HG02610 (cell line): ENCODE measurements at regions not wholly inside any gene's neighbourhood (a gene's known extent, or its start where the extent isn't known, plus 50 kb on each side); places are given as distances from the start of the nearest gene placed in this dataset.

Source experiments
- ATAC-seq: cut with Tn5 transposase; IDR thresholded peaks from one replicate; pipeline ENCODE4 v1.9.1; 2021; ENCODE audit warnings: mild to moderate bottlenecking, moderate library complexity; ENCODE audit not compliant: unreplicated experiment

GRCh38 chr9:119789987-119790386 is 420.8 kb upstream of the BRINP1 start:
- ATAC-seq = no peak

- no peak for ATAC-seq
These were observed 419.7 kb upstream of the BRINP1 start for GRCh38 chr9:119788921-119789320.

GRCh38 chr9:119781886-119782285 is 412.7 kb upstream of the BRINP1 start:
- no peak for ATAC-seq

- no peak for ATAC-seq
These were observed 406.2 kb upstream of the BRINP1 start for GRCh38 chr9:119775410-119775809.

- no peak for ATAC-seq
These were observed 404.6 kb upstream of the BRINP1 start for GRCh38 chr9:119773823-119774222.

- ATAC-seq = no peak
These were observed 402.1 kb upstream of the BRINP1 start for GRCh38 chr9:119771341-119771740.

GRCh38 chr9:119768266-119768665 is 399.0 kb upstream of the BRINP1 start:
- no peak for ATAC-seq

- no peak for ATAC-seq
These were observed 396.5 kb upstream of the BRINP1 start for GRCh38 chr9:119765632-119766175.

GRCh38 chr9:119763260-119763659 is 394.0 kb upstream of the BRINP1 start:
- no peak for ATAC-seq

GRCh38 chr9:119761812-119762211 is 392.6 kb upstream of the BRINP1 start:
- no peak for ATAC-seq

GRCh38 chr9:119758990-119759389 is 389.8 kb upstream of the BRINP1 start:
- ATAC-seq = no peak

GRCh38 chr9:119758241-119758640 is 389.0 kb upstream of the BRINP1 start:
- no peak for ATAC-seq

GRCh38 chr9:119739476-119739875 is 370.2 kb upstream of the BRINP1 start:
- no peak for ATAC-seq

GRCh38 chr9:119736491-119737454 is 367.5 kb upstream of the BRINP1 start:
- peak; percentile 100 for ATAC-seq

- ATAC-seq = no peak
These were observed 358.8 kb upstream of the BRINP1 start for GRCh38 chr9:119727988-119728387.

- no peak for ATAC-seq
These were observed 356.8 kb upstream of the BRINP1 start for GRCh38 chr9:119726035-119726434.

- no peak for ATAC-seq
These were observed 353.1 kb upstream of the BRINP1 start for GRCh38 chr9:119722384-119722783.

- ATAC-seq = no peak
These were observed 343.1 kb upstream of the BRINP1 start for GRCh38 chr9:119712325-119712724.

GRCh38 chr9:119709431-119709830 is 340.2 kb upstream of the BRINP1 start:
- no peak for ATAC-seq

GRCh38 chr9:119707228-119707845 is 338.1 kb upstream of the BRINP1 start:
- ATAC-seq = no peak

- ATAC-seq = no peak
These were observed 332.4 kb upstream of the BRINP1 start for GRCh38 chr9:119701651-119702050.

GRCh38 chr9:119698535-119698934 is 329.3 kb upstream of the BRINP1 start:
- no peak for ATAC-seq
